NCI-H69 (cell line): ENCODE measurements at regions not wholly inside any gene's neighbourhood (a gene's known extent, or its start where the extent isn't known, plus 50 kb on each side); places are given as distances from the start of the nearest gene placed in this dataset.

Source experiments
- DNase-seq: peaks from one replicate; lab custom pipeline; 2025; lab: John Stamatoyannopoulos, UW

- no peak for DNase-seq
Measured at GRCh38 chr9:26163931-26164330, 485.7 kb upstream of the TUSC1 start.

DNA sequence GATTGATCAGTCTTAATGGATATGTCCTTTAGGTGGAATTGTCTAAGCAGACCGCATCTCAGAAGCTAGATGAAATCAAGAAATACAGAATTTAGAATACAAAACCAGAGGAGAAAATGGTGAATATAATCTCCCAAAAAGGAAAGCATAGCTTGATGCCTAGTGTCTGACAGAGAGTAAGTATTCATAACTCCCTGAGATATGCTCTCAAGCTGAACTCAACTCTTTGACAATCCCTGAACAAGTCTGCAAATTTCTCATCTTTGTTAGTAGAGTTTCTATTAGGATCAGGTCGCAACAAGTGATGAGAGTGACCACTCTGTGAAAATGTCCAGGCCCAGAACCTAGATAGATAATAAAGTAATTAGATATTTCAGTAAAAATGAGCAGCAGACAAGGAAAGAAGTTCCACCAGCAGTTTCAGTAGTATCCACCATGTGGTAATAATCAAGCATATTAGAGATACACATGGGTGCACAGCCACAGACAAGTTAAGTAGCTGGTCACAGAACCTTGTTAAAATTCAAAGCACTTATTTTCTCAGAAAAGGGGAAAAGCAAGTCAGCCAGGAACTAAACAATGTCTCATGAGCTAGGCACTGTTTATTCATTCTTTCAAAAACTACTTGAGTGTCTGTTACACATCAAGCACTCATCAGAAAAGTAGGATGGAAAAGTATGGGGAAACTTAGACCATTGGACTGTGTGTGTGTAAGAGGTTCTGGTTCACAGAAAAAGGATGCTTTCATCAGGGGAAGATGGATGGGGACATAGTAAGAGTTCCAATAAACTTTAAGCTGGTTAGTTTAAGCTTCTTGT, 481.5 kb upstream of the TUSC1 start:
- DNase-seq, result no peak

DNA sequence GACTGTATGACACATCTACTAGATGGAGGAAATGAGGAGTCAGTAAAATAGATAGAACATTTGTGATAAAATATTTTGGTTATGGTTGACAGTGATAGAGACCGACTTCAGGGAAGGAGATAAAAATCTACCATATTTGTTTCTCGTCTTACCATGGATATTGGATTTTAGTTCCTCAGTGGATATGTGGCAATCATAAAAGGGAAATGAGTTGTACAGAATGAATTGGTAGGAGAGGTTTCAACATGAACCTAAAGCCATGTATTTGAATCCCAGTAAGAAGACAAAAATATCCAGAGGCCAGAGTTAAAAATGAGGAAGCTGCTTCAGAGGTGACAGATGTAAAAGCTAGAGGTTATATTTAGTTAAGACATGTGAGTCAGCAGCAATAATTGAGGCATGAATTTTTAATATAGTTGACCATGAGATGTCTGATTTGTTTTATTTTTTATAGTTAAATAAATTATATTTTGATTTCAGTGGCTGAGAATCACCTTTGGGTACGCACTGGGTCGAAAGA, 480.4 kb upstream of the TUSC1 start:
- no peak for DNase-seq

- no peak for DNase-seq
Measured at GRCh38 chr9:26157411-26157810, 479.2 kb upstream of the TUSC1 start.

DNA sequence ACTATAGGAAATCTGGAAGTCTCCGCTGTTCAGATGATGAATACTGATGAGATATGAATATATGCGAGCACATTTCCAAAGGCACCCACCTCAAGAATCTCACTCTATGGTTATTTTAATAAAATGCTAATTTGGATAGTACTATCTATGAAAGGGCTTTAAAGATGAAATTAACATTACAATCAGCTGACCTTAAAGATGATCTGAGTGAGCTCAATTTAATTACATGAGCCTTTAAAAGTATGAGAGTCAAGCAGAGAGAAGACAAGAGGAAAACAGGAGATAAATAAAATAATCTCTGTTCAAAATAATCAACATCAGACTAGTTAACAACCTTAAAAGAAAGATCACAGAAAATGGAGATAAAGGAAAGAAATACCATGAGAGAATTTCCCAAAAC, 474.1 kb upstream of the TUSC1 start:
- DNase-seq, result no peak

GRCh38 chr9:26148128-26148527, 469.9 kb upstream of the TUSC1 start:
- no peak for DNase-seq

GRCh38 chr9:26145938-26146337, 467.7 kb upstream of the TUSC1 start:
- DNase-seq, result no peak

- no peak for DNase-seq
Measured at GRCh38 chr9:26142631-26143030, 464.4 kb upstream of the TUSC1 start.

DNA sequence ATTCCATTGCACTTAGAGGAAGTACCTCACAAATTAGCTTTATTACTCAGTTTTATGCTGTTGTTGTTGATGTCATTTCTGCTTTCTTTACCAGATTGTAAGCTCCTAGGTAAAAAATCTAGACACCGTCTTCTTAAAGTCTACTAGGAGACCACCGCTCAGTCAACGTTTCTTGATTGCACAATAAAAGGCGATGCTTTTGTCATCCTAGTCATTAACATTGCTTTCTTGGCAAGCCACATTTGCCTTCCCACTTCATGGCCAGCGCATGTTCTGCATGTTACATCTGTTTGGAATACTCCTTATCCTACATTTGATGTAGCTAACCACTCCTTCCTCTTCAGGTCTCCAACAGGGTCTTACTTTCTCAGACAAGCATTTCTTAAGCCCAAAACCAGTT, 464.0 kb upstream of the TUSC1 start:
- DNase-seq, result no peak

GRCh38 chr9:26133537-26133936, 455.3 kb upstream of the TUSC1 start:
- no peak for DNase-seq

- no peak for DNase-seq
Measured at GRCh38 chr9:26132746-26133312, 454.6 kb upstream of the TUSC1 start.

GRCh38 chr9:26131886-26132285, 453.6 kb upstream of the TUSC1 start:
- DNase-seq, result no peak

DNA sequence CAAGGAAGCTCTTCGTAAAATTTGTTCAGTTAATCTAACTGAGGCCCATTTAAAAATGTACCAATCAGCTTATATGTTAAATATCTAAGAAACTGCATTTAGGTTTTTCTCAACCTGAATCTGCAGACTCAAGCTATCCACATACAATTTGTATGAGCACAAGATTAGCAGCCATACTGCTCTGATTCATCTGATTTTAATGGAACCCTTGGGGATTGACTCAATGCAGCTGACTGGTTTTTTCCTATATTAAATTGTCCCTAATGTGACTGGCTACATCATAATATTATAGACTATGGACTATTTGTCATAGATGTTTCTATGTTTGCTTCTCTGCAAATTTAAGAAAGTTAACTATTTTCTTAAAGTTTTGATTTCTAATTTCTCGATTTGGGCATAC, 451.0 kb upstream of the TUSC1 start:
- peak; percentile 20 for DNase-seq

GRCh38 chr9:26125693-26126092, 447.4 kb upstream of the TUSC1 start:
- DNase-seq, result no peak

GRCh38 chr9:26116085-26116484, 437.8 kb upstream of the TUSC1 start:
- DNase-seq, result peak; percentile 40

DNA sequence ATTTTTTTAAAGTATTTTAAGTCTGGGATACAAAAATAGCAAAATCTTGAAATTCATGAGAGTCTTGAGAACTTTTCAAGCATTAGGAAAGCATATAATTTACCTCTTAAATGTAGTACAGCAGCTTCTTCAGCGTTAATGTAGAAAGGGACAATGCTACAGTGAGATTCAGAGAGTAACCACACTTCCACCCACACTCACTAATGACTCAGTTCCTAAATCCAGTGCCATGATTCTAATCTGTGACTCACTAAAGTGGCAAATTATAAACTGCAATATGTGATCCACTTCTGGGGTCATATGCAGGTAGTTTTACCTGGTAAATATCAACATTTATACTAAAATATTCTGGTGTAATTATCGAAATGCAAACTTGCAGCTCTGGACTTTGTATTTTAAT, 434.5 kb upstream of the TUSC1 start:
- no peak for DNase-seq

DNA sequence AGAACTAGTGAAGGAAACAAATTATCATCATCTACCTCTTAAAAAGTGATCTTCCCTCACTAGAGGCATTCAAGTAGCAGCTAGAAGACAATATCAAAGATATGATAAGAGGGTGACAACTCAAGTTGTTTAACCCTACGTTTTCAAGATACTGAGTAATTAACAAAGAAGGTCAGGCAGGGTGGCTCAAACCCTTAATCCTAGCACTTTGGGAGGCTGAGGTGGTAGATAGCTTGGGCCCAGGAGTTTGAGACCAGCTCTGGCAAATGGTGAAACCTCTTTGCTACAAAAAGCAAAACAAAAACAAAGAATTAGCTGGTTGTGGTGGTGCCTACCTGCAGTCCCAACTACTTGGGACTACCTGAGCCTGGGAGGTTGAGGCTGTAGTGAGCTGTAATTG, 408.2 kb upstream of the TUSC1 start:
- no peak for DNase-seq

GRCh38 chr9:26081847-26082246, 403.6 kb upstream of the TUSC1 start:
- no peak for DNase-seq

DNA sequence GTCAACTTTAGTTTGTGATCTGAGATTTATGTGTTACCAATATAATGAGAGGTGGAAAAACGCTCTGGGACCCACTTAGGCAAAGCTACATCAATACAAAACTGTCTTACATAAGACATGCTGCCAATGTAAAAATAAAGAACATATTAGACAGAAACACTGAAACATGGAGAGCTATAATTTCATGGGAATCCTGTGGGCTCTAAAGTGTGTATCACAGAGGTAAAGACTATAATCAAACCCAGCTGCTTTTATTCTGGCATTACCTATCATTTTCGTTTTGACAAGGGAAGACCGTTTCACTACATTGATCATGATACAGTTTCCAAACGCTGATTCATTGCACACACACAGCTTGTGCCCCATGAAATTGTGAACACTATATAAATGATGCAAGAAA, 400.5 kb upstream of the TUSC1 start:
- DNase-seq, result peak; percentile 74

DNA sequence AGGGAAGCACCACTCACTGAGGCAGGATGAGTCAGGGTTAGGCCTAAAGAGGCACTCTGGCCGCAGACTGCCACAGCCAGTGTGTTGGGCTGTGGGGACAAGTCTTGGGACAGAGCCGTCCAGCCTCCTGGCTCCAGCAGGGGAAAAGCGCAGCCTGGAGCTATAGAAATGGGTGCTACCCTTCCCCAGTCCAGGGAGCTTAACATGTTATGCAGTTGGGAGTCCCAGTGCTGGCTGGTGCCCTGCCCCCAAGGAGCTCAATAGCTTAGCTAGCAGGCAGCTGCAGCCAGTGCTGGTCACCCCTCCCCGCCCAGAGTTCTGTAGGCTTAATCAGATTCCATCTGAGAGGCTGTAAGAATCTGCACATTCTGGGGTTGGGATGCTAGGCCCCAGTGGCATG, 399.6 kb upstream of the TUSC1 start:
- DNase-seq, result no peak

DNA sequence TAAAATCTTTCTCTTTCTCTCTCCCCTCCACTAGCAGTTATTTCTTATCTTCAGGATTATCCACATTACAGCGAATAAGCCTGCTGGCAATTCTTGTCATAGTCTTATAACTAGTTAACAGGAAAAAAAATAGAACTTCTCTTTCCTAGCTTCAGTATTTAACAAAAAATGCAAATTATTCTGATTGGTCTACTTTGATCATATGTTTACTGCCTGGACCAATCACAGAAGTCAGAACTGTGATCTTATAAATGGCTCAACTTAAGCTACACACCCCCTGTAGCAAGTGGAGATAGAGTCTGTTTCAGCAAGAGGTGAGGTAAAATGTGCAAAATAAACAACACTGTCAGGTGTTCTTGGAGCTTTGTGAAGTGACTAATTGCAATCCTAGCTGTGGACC, 389.4 kb upstream of the TUSC1 start:
- no peak for DNase-seq

GRCh38 chr9:26066237-26066636, 388.0 kb upstream of the TUSC1 start:
- DNase-seq, result no peak

GRCh38 chr9:26061948-26062575, 383.8 kb upstream of the TUSC1 start:
- no peak for DNase-seq
